Dendritic cell treated with granulocyte-macrophage colony-stimulating factor and Interleukin-4, amounts not matched to agents 40 ng/mL and 50 ng/mL, for 4 days (primary cell): ENCODE measurements at regions not wholly inside any gene's neighbourhood (a gene's known extent, or its start where the extent isn't known, plus 50 kb on each side); places are given as distances from the start of the nearest gene placed in this dataset.
"Not testable (repeated sequence)": the region's sequence is repeated elsewhere in the genome, so short reads cannot be mapped to it uniquely, and the experiment has no call there.

Experiments
- H3K27ac Mint-ChIP-seq: one replicate; pipeline ENCODE4 v1.8.0; 2022; ENCODE audit warnings: mild to moderate bottlenecking, mixed read lengths
- H3K27me3 Mint-ChIP-seq: one replicate; pipeline ENCODE4 v1.8.0; 2022; ENCODE audit warnings: mild to moderate bottlenecking, mixed read lengths
- H3K36me3 Mint-ChIP-seq: one replicate; pipeline ENCODE4 v1.8.0; 2022; ENCODE audit warnings: low read depth, mixed read lengths
- H3K4me1 Mint-ChIP-seq: one replicate; pipeline ENCODE4 v1.8.0; 2022; ENCODE audit warnings: low read depth, mixed read lengths
- H3K4me3 Mint-ChIP-seq: one replicate; pipeline ENCODE4 v1.8.0; 2022; ENCODE audit warnings: mild to moderate bottlenecking, moderate library complexity, mixed read lengths
- H3K9me3 Mint-ChIP-seq: one replicate; pipeline ENCODE4 v1.8.0; 2022; ENCODE audit warnings: mixed read lengths
- intact Hi-C: fragments of 100-400 bp; cut with micrococcal nuclease; formaldehyde crosslinking; loops from one replicate; pipeline ENCODE4 v1.15.0; 2022

- no peak overlapping the region for H3K27ac Mint-ChIP-seq
Observed at GRCh38 chr20:55057779-55058415, 582.5 kb downstream of the DOK5 start.

GRCh38 chr20:55054453-55054852, 579.1 kb downstream of the DOK5 start:
- H3K9me3 Mint-ChIP-seq = peaks cover 8% of the 10 kb centered on the region
- H3K27me3 Mint-ChIP-seq = no peaks in the 10 kb centered on the region
- H3K4me1 Mint-ChIP-seq = no peaks in the 10 kb centered on the region
- no peak overlapping the region for H3K27ac Mint-ChIP-seq
- H3K4me3 Mint-ChIP-seq = no peak overlapping the region
- H3K36me3 Mint-ChIP-seq = no peaks in the 10 kb centered on the region
- intact Hi-C loops = no loop called here

More at GRCh38 chr20:55057779-55058415, 582.5 kb downstream of the DOK5 start:
- Mint-ChIP-seq H3K27me3 (no peaks in the 10 kb centered on the region), H3K4me1 (no peaks in the 10 kb centered on the region), H3K4me3 (no peak overlapping the region), H3K9me3 (peaks cover 8% of the 10 kb centered on the region), H3K36me3 (no peaks in the 10 kb centered on the region)
- intact Hi-C loops = no loop called here

GRCh38 chr20:55053389-55053788, 578.0 kb downstream of the DOK5 start:
- Mint-ChIP-seq H3K4me3 (no peak overlapping the region), H3K9me3 (peaks cover under 1% of the 10 kb centered on the region), H3K27me3 (no peaks in the 10 kb centered on the region), H3K4me1 (no peaks in the 10 kb centered on the region), H3K27ac (no peak overlapping the region), H3K36me3 (no peaks in the 10 kb centered on the region)
- intact Hi-C loops = no loop called here

- no peaks in the 10 kb centered on the region for H3K27me3 Mint-ChIP-seq
- H3K27ac Mint-ChIP-seq = no peak overlapping the region
- intact Hi-C loops = no loop called here
- H3K36me3 Mint-ChIP-seq = no peaks in the 10 kb centered on the region
- no peaks in the 10 kb centered on the region for H3K9me3 Mint-ChIP-seq
- H3K4me1 Mint-ChIP-seq = no peaks in the 10 kb centered on the region
- H3K4me3 Mint-ChIP-seq = no peak overlapping the region
Observed at GRCh38 chr20:55052459-55052858, 577.1 kb downstream of the DOK5 start.

GRCh38 chr20:55038684-55039083, 563.3 kb downstream of the DOK5 start:
- Mint-ChIP-seq H3K9me3 (peaks cover 56% of the 10 kb centered on the region), H3K27ac (no peak overlapping the region), H3K4me1 (no peaks in the 10 kb centered on the region), H3K36me3 (no peaks in the 10 kb centered on the region), H3K4me3 (no peak overlapping the region), H3K27me3 (no peaks in the 10 kb centered on the region)
- intact Hi-C loops = no loop called here

- H3K36me3 Mint-ChIP-seq = no peaks in the 10 kb centered on the region
- H3K27me3 Mint-ChIP-seq = no peaks in the 10 kb centered on the region
- H3K9me3 Mint-ChIP-seq = peaks cover 46% of the 10 kb centered on the region
- H3K4me3 Mint-ChIP-seq = no peak overlapping the region
- no peak overlapping the region for H3K27ac Mint-ChIP-seq
- intact Hi-C loops = no loop called here
- no peaks in the 10 kb centered on the region for H3K4me1 Mint-ChIP-seq
Observed at GRCh38 chr20:55031971-55032370, 556.6 kb downstream of the DOK5 start.

- Mint-ChIP-seq H3K4me3 (no peak overlapping the region), H3K4me1 (no peaks in the 10 kb centered on the region), H3K27ac (no peak overlapping the region), H3K27me3 (no peaks in the 10 kb centered on the region), H3K9me3 (no peaks in the 10 kb centered on the region), H3K36me3 (no peaks in the 10 kb centered on the region)
- intact Hi-C loops = no loop called here
Observed at GRCh38 chr20:55014766-55015165, 539.4 kb downstream of the DOK5 start.

- Mint-ChIP-seq H3K4me1 (no peaks in the 10 kb centered on the region), H3K27ac (no peak overlapping the region)
- intact Hi-C loops = no loop called here
Observed at GRCh38 chr20:55010761-55011160, 535.4 kb downstream of the DOK5 start.

GRCh38 chr20:55009066-55009465, 533.7 kb downstream of the DOK5 start:
- Mint-ChIP-seq H3K27ac (no peak overlapping the region), H3K9me3 (no peaks in the 10 kb centered on the region), H3K27me3 (no peaks in the 10 kb centered on the region), H3K36me3 (no peaks in the 10 kb centered on the region), H3K4me1 (no peaks in the 10 kb centered on the region), H3K4me3 (no peak overlapping the region)
- intact Hi-C loops = no loop called here

More at GRCh38 chr20:55010761-55011160, 535.4 kb downstream of the DOK5 start:
- Mint-ChIP-seq H3K36me3 (no peaks in the 10 kb centered on the region), H3K27me3 (no peaks in the 10 kb centered on the region), H3K9me3 (no peaks in the 10 kb centered on the region), H3K4me3 (no peak overlapping the region)

GRCh38 chr20:55004044-55004443, 528.7 kb downstream of the DOK5 start:
- Mint-ChIP-seq H3K4me1 (no peaks in the 10 kb centered on the region), H3K27me3 (no peaks in the 10 kb centered on the region), H3K9me3 (no peaks in the 10 kb centered on the region), H3K36me3 (no peaks in the 10 kb centered on the region), H3K27ac (no peak overlapping the region), H3K4me3 (no peak overlapping the region)
- intact Hi-C loops = no loop called here

- H3K27ac Mint-ChIP-seq = no peak overlapping the region
- H3K9me3 Mint-ChIP-seq = peaks cover 9% of the 10 kb centered on the region
- H3K4me1 Mint-ChIP-seq = no peaks in the 10 kb centered on the region
- intact Hi-C loops = no loop called here
- H3K36me3 Mint-ChIP-seq = no peaks in the 10 kb centered on the region
- no peak overlapping the region for H3K4me3 Mint-ChIP-seq
- no peaks in the 10 kb centered on the region for H3K27me3 Mint-ChIP-seq
Observed at GRCh38 chr20:54995553-54995952, 520.2 kb downstream of the DOK5 start.

- Mint-ChIP-seq H3K36me3 (no peaks in the 10 kb centered on the region), H3K4me1 (no peaks in the 10 kb centered on the region), H3K27me3 (no peaks in the 10 kb centered on the region), H3K4me3 (no peak overlapping the region), H3K9me3 (peaks cover 9% of the 10 kb centered on the region), H3K27ac (no peak overlapping the region)
- intact Hi-C loops = no loop called here
Observed at GRCh38 chr20:54995011-54995410, 519.6 kb downstream of the DOK5 start.

- no peaks in the 10 kb centered on the region for H3K9me3 Mint-ChIP-seq
- no peaks in the 10 kb centered on the region for H3K36me3 Mint-ChIP-seq
- H3K27me3 Mint-ChIP-seq = no peaks in the 10 kb centered on the region
- no peaks in the 10 kb centered on the region for H3K4me1 Mint-ChIP-seq
- no peak overlapping the region for H3K4me3 Mint-ChIP-seq
- intact Hi-C loops = no loop called here
- H3K27ac Mint-ChIP-seq = no peak overlapping the region
Observed at GRCh38 chr20:54985091-54985490, 509.7 kb downstream of the DOK5 start.

- intact Hi-C loops = no loop called here
- no peaks in the 10 kb centered on the region for H3K27me3 Mint-ChIP-seq
- H3K4me3 Mint-ChIP-seq = no peak overlapping the region
- H3K9me3 Mint-ChIP-seq = no peaks in the 10 kb centered on the region
- H3K36me3 Mint-ChIP-seq = no peaks in the 10 kb centered on the region
- H3K27ac Mint-ChIP-seq = no peak overlapping the region
- no peaks in the 10 kb centered on the region for H3K4me1 Mint-ChIP-seq
Observed at GRCh38 chr20:54984104-54984448, 508.7 kb downstream of the DOK5 start.

- H3K4me1 Mint-ChIP-seq, H3K27me3 Mint-ChIP-seq, H3K4me3 Mint-ChIP-seq: not testable (repeated sequence)
Observed at GRCh38 chr20:54983394-54984103, 508.2 kb downstream of the DOK5 start.

More at GRCh38 chr20:54983394-54984103, 508.2 kb downstream of the DOK5 start:
- H3K36me3 Mint-ChIP-seq, H3K9me3 Mint-ChIP-seq, intact Hi-C loops, H3K27ac Mint-ChIP-seq: not testable (repeated sequence)
